HG02759 (cell line): ENCODE measurements at regions not wholly inside any gene's neighbourhood (a gene's known extent, or its start where the extent isn't known, plus 50 kb on each side); places are given as distances from the start of the nearest gene placed in this dataset.

Experiments used
- ATAC-seq: cut with Tn5 transposase; IDR thresholded peaks from one replicate; pipeline ENCODE4 v1.9.1; 2021; ENCODE audit warnings: mild to moderate bottlenecking, moderate library complexity; ENCODE audit not compliant: unreplicated experiment

DNA sequence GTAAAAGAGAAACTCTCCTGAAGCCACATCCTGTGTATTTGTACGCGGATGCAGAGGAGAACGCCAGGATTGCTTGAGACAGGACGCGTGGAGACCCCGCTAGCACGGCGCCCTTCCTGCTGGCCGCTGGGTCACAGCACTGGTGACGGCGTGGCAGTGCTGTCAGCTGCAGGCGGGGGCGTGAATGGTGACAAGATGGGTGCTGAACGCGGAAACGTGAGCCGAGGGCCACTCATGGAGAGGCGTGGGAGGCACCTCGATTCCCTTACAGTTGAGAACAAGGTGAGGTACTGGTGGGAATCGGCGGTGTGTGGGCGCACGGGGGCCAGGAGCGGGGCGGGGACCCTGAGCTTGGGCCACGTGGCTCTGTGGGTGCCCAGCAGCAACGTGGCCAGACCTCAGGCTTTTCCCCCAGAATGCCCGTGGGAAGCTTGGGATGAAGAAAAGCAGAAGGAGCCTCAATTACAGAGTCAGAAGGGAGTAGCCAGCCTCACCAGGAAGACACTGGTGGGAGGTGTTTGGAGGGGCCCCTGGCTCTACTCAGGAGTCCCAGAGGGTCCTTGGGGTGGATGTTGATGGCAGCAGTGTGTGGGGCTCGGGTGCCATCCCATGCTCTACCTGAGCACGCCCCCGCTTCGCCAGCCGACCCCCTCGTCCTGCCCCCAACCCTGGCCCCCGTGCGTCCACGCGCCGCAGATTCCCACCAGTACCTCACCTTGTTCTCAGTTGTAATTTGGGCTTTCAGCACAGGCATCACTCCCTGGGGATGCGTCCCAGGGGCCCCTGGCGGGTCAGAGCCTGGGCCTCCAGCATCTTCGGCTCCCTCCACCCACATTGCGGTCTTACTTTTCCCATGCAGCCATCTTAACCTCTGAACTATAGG, 208.4 kb upstream of the TCERG1L start:
- ATAC-seq = no peak

DNA sequence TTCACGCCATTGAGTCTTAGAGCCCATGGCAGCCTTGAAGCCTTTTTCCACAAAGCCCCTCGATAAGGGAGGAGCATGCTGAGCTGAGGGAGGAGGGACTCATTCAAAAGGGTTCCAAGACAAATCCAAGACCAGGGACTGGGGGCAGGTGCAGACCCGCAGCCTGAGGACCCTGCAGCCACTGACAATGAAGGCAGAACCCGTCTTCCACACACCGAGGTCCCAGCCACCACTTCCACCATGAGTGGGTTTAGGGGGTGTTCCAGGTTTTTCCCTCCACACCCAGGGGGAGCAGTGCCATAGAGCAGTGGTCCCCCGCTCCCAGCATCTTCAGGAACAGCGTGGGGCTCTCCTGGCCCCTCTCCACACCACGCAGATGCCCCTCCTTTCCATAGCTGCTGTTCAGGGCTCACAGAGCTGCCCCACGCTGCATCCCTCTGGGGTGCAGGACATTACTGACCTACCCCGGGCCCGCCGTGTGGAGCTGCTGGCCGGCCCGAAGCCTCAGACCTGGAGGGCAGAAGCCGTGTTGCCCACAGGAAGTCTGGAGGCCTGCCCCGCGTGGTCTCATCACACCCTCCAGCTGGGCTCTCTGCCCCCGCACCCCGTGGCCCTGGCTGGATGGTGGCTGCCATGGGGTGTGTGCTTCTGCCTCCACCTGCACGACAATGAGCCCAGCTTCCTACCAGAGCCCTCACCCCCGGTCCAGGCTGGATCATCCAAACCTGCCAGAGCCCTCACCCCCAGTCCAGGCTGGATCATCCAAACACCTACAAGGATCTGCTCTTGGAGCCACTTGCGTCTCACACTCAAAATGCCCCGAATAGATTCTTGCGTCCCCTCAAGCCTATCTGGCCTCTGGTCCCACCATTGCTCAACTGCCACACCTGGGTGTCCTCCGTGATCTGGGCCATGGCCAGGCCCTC, 220.0 kb upstream of the TCERG1L start:
- ATAC-seq = no peak

DNA sequence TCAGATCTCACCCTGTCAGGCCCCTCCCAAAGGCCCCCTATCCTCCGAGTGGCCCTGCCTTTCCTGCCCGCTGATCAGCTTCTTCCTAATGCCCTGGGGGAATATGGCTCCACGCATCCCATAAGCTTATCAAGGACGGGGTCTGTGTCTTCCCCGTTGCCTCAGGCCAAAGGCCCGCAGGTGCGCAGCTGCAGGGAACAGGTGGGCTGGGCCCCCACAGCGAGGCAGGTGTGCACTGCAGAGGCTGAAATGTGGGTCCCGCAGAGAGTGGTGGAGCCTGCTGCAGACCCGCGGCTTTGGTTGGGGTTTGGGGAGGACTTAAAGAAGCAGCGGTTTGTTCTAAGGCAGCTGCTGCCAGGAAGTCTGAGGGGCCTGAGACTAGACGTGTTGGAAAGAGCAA, 220.8 kb upstream of the TCERG1L start:
- no peak for ATAC-seq

DNA sequence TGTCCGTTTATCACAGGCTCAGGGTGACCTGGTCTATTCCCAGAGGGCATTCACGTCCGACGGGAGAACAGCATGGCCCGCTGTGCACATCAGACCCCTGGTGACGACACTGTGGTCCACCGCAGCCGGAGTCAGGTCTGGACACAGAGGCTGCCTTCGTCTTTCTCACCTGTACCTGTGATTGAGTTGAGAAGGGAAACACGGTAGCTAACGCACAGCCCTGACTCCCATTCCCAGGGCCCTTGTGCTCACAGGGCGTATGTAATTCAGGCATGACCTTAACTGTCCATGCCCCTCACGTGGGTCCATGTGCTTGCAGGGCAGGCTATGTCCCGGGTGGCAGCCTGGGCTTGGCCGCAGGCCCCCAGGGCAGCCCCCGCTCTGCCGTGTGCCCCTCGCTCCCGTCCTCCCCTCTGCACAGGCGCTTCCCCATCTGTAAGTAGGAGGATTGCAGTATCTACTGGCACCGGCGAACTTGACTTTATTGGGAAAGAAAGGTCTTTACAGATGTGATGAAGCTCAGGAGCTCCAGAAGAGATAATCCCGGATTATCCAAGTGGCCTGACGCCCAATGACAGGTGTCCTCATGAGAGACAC, 221.3 kb upstream of the TCERG1L start:
- ATAC-seq = no peak

DNA sequence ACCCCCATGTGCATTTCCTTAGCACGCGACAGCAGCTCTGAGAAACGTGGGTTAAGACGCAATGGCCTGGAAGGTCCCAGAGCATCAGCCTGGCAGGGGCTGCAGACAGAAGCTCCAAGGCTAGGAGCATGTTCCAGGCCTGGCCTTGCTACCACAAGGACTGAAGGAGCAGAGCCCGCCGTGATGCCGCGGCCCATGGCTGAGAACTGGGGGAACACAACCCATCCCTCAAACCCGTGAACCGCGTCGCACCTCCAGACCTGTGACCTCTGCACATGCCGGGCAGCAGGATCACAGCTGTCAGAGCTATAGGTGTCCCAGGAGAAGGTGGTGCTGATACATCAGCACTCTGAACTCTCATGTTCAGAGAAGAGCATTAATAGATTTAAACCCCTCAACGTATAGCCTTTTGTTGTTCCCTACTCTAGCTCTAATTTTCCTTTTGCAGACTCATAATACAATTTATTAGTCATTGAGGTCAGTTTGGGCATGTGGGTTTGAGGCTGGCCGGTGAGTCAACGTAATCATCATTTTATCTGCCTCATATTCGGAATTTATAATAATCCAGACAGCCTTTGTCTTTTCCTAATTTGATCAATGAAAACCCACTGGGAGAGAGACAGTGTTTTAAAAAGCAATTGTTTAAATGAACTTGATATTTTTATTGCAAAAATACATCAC, 222.5 kb upstream of the TCERG1L start:
- no peak for ATAC-seq

DNA sequence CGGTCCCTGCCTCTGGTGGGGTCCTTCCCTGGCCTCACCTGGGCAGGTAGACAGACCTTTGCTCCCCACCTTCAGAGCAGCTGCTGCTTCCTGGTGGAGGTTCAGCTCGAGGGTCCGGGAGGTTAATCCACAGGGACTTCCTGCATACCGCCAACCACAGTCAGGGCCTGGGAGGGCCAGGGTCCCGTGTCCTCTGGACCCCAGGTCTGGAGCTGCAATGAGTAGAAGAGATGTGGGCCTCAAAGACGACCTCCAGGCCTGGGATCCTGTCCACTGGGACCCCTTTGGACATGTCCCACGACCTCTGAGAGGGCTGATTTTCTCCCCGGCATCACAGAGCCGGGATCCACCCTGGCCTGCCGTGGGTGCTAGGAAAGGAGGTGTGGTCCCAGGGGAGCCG, 223.3 kb upstream of the TCERG1L start:
- no peak for ATAC-seq

DNA sequence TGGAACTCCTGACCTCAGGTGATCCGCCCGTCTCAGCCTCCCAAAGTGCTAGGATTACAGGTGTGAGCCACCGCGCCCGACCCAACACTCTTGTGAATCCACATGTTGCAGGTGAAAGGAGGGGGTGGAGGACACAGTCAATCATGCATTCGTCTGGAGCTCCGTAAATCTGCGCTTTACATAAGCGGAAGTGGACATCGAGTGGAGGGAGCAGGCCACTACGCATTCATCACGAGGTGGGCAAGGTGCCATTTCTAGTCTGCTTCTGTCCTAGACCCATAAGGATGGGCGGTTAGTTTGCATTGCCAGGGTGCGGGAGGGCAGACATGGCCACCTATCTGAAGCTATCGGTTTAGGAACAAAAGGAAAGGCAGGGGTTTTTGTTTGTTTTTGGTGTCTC, 225.2 kb upstream of the TCERG1L start:
- no peak for ATAC-seq

DNA sequence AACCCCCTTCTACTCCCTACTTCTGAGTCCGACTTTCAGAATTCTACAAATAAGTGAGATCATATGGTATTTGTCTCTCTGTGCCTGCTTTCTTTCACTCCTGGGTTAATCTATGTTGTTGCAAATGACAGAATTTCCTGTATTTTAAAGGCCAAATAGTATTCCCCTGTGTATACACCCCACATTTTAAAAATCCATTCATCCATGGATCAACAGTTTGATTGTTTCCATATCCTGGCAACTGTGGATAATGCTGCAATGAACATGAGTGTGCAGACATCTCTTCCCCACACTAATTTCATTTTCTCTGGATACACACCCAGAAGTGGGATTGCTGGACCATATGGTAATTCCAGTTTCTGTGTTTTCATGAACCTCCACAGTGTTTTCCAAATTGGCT, 225.8 kb upstream of the TCERG1L start:
- ATAC-seq = no peak

DNA sequence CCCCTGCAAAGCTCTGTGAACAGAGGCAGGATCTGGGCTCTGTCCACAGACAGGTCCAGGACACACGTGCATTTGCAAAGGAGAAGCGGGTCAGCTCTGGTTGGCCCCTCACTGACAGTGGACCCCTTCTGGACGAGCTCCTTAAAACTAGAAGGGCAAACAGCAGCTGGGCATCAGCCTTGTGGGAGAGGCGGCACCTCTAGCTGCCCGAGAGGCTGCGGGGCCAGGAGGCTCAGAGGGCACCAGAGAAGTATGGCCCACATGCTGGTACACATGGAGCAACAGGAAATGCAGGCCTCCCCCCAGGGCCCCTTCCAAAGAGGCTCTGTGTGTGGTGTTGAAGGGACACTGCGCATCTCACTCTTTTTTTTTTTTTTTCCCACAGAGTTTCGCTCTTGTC, 233.0 kb upstream of the TCERG1L start:
- ATAC-seq = no peak

DNA sequence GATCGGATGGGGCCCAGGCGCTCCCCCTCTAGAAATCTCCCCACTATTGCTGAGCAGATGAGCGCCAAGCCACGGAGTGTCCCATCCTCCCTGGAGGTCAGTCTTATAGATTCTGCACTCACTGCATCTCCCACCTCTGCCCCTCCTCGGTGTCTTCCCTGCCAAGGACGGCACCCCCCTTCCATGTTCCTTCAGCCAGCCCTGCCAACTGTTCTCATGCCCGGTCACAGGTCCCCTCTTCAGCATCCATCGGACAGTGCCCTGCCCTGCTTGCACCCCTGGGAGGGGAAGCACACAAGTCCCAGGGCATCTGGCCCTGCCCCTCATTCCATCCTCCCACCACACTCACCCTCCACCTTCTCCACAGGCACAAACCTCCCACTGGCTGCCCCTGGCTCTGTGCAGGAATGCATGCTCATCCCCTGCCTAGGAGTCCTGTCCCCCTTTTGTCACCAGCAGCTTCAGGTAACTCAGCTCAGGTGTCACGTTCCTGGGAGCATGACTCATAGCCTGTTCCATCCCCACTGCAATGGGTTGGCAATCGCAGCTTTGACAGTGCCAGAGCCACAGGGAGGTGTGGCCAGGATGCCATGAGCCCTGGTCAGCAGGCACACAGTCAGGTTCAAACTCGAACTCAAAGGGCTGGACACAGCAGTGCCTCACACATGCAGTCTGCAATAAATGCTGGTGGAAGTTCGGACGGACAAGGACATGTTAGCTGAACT, 234.7 kb upstream of the TCERG1L start:
- ATAC-seq = no peak

DNA sequence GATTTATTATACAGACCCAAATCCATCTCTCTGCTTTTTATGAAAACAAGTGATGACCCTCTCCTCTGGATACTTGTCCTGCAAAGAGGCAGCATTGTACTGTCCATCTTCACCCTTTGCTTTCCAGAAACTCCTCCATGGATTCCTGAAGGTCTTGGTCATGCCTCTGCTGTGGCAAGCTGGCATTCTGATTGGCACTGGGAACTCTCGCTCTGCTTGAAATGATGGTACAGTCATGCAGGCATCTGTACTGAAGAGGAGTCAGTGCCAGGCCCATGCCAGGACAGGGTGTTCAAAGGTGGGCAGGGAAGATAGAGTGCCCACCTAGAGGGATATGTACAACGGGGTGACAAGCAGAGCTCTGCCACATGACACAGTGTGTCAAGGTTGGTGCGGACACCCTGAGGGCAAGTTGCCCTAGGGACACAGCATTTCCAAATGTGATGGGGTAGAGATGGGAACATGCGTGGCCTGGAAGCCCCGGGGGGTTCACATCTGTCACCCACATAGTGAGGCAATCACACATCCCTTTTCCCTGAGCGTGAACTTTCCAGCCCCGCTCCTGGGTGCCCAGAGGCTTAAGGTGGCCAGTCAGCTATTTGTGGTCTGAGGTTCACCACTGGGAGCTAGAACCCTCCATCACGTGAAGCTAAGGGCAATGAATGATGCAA, 235.7 kb upstream of the TCERG1L start:
- ATAC-seq = no peak

DNA sequence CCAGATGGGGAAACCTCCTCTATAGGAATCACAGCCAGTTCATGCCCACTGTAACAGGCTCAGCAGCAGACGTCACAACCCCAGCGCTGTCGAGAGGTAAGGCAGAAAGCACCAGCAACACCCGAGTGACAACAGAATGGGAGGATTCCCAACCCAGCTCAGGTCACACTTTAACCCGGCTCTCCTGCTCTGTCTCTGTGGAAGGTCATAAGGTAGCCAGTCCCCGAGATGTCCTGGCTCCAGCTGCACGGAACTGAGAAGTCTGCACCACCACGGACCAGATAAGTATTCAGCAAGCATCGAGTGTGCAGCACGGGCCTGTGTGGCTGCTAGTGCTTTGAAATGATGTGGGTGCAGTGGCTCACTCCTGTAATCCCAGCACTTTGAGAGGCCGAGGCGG, 236.7 kb upstream of the TCERG1L start:
- no peak for ATAC-seq

DNA sequence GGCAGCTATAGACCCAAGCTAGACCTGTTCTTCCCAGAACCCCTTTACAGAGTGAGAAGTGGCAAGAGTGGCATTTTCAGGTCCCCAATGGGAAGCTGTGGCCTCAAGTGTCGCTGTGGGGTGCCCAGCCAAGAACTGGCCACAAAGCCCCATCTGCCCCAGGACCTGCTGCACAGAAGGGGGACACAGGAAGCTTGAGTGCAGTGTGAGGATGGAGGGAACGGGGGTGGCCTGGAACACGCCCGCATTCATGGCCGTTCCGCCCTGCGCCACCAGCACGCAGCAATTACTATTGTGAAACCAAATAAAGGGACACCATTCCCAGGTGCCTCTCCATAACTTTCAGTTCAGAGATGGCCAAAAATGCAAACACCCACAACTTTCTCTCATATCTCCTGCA, 237.6 kb upstream of the TCERG1L start:
- ATAC-seq = no peak

DNA sequence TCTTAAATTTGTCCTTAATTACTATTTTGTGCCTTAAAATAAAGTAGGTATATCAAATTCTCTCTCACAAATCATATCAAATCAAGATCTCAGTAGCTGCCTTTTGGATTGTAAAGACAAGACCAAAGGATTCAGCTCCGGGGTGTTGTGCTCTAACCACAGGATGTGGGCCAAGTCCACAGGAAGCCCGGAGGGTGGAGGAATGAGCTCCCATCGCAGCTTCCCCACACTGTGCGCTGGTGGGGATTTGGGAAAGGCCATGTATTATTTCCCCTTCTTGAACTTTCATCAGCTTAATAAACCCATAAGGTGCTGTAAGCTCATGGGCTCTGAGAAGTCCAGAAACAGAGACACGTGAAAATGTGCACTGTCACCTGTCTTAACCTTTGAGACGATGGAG, 241.6 kb upstream of the TCERG1L start:
- no peak for ATAC-seq

DNA sequence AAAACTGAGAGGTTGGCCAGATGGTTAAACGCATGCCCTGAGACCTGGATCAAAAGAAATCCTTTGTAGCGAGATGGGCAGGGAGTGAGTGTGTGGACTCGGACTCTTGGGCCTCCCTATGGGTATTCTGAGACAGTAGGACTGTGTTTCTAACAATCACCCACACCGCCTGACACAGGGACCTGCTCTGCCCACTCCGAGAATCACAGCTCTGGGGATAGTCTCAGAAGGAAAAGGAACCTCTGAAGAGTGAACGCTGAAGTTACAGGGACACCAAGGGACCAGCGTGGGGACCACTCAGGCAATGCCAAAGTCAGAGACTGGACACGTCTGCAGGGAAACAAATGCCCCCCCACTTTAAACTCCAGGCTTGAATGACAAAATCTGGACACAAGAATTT, 242.1 kb upstream of the TCERG1L start:
- no peak for ATAC-seq

DNA sequence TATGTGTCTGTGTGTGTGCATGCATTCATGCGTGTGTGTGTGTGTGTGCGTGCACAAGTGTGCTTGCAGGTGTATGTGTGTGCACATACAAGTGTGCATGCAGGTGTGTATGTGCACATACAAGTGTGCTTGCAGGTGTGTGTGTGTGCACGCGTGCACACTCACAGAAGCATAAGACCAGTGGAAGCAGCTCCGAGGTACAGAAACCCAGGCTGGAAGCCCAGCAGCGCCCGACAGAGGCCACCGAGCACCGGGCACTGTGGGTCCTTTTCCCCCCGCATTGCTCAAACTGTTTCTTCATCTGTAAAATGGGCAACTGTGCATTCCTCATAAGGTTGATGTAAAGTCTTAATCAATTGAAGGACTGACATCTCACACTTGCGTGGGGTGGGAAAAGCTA, 243.3 kb upstream of the TCERG1L start:
- no peak for ATAC-seq

DNA sequence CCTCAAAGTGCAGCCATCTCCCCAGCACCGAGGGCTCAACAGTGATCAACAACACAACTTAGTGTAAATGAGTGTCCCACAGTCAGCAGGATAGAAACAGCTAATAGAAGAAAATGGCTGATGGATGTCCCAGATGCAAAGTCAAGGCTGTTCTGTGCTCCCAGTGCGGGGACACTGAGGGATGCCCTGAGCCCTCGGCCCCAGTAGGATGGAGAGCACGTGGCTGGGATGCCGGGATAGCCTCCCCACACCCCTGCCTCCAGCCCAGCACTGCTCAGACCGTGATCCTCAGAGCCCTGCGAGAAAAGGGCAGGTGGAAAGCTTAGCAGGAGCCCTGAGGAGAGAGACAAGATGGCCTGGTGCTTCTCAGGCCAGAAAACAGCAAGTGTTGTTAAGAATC, 243.9 kb upstream of the TCERG1L start:
- no peak for ATAC-seq

DNA sequence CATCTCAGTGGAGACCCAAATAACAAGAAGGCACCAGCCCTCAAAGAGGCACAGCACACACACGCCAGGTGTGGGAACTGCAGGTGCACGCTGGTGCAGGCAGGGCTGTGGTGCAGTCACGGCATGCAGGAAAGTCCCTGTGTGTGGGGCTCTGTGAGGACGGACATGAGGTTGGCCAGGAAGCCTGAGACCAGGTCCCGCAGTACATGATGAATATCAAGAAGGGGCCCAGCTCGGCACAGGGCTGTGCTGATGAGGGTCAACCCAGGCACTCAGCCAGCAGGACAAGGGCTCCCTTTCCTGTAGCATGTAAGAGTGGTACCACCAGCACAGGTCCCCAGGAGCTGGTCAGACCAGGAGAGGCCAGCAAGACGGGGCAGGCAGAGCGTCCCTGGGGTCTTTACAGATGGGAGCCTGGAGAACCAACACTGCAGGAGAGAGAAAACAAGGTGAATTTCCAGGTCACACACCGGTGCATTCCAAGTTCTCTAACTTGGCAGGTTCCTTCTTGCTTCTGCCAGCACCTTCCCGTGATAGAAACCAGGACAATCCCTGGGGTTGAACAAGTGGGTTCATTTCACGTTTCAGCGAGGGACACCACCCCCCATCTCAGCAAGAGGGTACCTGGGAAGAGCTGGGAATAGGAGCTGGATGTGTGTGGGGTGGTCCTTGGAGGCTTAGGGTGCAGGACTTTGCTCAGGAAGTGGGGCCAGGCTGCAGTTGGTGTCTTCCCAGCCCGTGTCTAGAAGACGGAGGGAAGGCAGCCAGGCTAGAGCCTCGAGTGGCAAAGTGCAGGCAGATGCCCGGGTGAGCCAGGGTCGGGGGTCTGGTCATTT, 244.8 kb upstream of the TCERG1L start:
- no peak for ATAC-seq

DNA sequence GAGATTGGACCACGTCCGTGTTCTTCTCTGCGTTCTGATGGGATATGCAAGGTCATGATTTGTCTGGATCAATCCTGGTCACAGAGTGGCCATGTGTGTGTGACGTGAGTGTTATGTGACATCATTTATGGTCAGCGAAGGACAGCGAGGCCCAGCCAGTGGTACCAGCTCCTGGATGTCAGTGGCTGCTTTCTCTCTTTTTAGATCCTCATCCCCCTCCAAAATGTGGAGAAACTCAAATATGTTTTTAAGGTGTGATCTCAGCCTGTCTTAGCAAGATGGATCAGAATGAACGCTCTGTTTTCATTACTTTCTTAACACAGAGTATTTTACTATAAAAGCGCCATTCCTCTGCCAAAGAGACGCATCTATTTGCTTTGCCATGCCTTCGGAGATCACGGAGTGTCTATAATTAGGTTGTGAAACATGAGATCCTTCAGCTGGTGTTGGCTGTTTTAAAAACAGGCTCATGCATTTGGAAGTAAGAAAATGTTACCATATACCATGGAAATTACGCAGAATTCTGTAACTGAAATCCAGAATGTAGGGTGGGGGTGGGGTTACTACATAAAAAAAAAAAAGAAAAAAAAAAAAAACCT, 245.5 kb upstream of the TCERG1L start:
- no peak for ATAC-seq
